GM12891 (cell line): ENCODE measurements at regions not wholly inside any gene's neighbourhood (a gene's known extent, or its start where the extent isn't known, plus 50 kb on each side); places are given as distances from the start of the nearest gene placed in this dataset.

Experiments used
- POLR2A ChIP-seq: IDR thresholded peaks from 2 replicates; pipeline ENCODE4 v1.6.1; 2011; ENCODE audit warnings: low read depth, low read length, control low read depth
- POLR2AphosphoS5 ChIP-seq: IDR thresholded peaks from 2 replicates; pipeline ENCODE4 v1.6.1; 2011; ENCODE audit warnings: low read depth, low read length, control low read depth
- TAF1 ChIP-seq: IDR thresholded peaks from 2 replicates; pipeline ENCODE4 v1.6.1; 2011; ENCODE audit warnings: low read depth, low read length, control low read depth

DNA sequence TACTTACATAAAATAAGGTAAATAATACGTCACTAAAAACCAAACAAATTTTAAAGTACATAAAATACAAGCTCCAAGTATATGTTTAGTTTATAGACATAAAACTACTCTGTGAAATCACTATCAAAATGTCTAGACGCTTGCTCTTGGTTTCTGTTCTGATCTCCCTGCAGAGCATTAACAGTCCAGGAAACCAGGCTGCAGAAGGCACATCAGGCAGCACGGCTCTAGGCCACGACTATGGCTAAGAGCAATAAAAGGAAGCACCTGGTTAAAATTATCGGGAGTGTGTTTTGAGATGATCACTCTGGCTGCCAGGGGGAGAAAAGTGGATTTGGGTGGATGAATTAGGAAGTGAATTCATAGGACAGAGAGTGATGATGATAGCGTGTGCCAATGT, 196.0 kb upstream of the SPHKAP start:
- TF ChIP-seq POLR2AphosphoS5 = no peak
- TF ChIP-seq POLR2A = no peak
- TF ChIP-seq TAF1 = no peak
